Glutamatergic neuron (in vitro differentiated cells): ENCODE measurements at regions not wholly inside any gene's neighbourhood (a gene's known extent, or its start where the extent isn't known, plus 50 kb on each side); places are given as distances from the start of the nearest gene placed in this dataset.

Source experiments
- DNase-seq: peaks from one replicate; pipeline ENCODE4 v3.0.0; 2022
- H3K27ac Mint-ChIP-seq: one replicate; pipeline ENCODE4 v1.8.0; 2020; ENCODE audit warnings: mild to moderate bottlenecking, mixed read lengths, inconsistent platforms; ENCODE audit not compliant: unreplicated experiment
- H3K27me3 Mint-ChIP-seq: one replicate; pipeline ENCODE4 v1.8.0; 2020; ENCODE audit warnings: mild to moderate bottlenecking, moderate library complexity, mixed read lengths, inconsistent platforms; ENCODE audit not compliant: unreplicated experiment
- H3K36me3 Mint-ChIP-seq: one replicate; pipeline ENCODE4 v1.8.0; 2020; ENCODE audit warnings: mild to moderate bottlenecking, mixed read lengths, inconsistent platforms; ENCODE audit not compliant: unreplicated experiment
- H3K4me1 Mint-ChIP-seq: one replicate; pipeline ENCODE4 v1.8.0; 2020; ENCODE audit warnings: mild to moderate bottlenecking, low read depth, mixed read lengths, inconsistent platforms; ENCODE audit not compliant: unreplicated experiment
- H3K4me3 Mint-ChIP-seq: one replicate; pipeline ENCODE4 v1.8.0; 2020; ENCODE audit warnings: mild to moderate bottlenecking, mixed read lengths, inconsistent platforms; ENCODE audit not compliant: unreplicated experiment
- H3K9me3 Mint-ChIP-seq: one replicate; pipeline ENCODE4 v1.8.0; 2020; ENCODE audit warnings: mild to moderate bottlenecking, moderate library complexity, mixed read lengths, inconsistent platforms; ENCODE audit not compliant: unreplicated experiment
- TF ChIP-seq, protein P1 (sequence below): fragments of 200-600 bp; sonication (generic); IDR thresholded peaks from one replicate; pipeline ENCODE4 v1.5.0; 2021; ENCODE audit not compliant: partially characterized antibody, unreplicated experiment

DNA sequence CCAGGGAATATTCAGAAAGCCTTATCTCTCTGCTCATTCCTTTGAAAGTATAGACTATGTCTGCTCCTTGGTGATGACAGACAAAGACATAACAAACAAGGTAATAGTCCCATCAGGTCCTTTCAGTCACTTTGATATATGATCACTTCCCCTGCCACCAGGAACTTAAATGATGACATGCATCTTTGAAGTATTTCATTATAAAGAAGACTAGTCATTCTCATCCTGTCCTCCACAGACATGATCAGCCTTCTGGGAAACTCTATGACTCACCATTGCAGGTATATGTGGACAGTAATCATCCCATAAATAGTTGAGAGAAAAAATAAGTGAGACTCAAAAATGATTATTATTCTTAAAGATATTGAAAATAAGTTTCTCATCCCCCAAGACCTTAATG, 117.5 kb upstream of the VCX2 start:
- no peaks in the 10 kb centered on the region for H3K36me3 Mint-ChIP-seq
- no peaks in the 10 kb centered on the region for H3K4me1 Mint-ChIP-seq
- H3K4me3 Mint-ChIP-seq: no peak overlapping the region
- TF ChIP-seq, protein P1, sequence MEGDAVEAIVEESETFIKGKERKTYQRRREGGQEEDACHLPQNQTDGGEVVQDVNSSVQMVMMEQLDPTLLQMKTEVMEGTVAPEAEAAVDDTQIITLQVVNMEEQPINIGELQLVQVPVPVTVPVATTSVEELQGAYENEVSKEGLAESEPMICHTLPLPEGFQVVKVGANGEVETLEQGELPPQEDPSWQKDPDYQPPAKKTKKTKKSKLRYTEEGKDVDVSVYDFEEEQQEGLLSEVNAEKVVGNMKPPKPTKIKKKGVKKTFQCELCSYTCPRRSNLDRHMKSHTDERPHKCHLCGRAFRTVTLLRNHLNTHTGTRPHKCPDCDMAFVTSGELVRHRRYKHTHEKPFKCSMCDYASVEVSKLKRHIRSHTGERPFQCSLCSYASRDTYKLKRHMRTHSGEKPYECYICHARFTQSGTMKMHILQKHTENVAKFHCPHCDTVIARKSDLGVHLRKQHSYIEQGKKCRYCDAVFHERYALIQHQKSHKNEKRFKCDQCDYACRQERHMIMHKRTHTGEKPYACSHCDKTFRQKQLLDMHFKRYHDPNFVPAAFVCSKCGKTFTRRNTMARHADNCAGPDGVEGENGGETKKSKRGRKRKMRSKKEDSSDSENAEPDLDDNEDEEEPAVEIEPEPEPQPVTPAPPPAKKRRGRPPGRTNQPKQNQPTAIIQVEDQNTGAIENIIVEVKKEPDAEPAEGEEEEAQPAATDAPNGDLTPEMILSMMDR: no peak
- no peak overlapping the region for H3K27ac Mint-ChIP-seq
- DNase-seq: no peak
- no peaks in the 10 kb centered on the region for H3K27me3 Mint-ChIP-seq
- H3K9me3 Mint-ChIP-seq: no peaks in the 10 kb centered on the region

DNA sequence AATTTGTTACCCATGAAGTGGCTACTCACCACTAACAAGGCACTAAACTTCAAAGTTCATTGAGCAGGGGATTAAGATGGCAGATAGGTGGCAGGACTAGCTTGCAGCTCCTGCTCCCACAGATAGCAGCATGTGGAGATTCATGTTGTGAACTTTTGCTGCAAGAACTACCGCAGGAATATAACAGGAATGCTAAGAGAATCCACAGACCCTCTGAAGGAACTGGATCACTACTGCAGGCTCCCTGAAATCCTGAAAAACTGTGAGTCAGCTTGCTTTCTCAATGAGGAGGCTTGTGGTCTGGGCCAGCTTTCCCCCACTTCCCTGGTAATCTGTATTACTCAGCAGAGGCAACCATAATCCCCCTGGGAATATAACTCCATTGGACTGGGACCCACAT, 118.5 kb upstream of the VCX2 start:
- no peaks in the 10 kb centered on the region for H3K36me3 Mint-ChIP-seq
- TF ChIP-seq, protein P1: no peak
- no peak for DNase-seq
- no peaks in the 10 kb centered on the region for H3K4me1 Mint-ChIP-seq
- no peak overlapping the region for H3K4me3 Mint-ChIP-seq
- H3K27ac Mint-ChIP-seq: no peak overlapping the region
- H3K9me3 Mint-ChIP-seq: no peaks in the 10 kb centered on the region
- H3K27me3 Mint-ChIP-seq: no peaks in the 10 kb centered on the region

DNA sequence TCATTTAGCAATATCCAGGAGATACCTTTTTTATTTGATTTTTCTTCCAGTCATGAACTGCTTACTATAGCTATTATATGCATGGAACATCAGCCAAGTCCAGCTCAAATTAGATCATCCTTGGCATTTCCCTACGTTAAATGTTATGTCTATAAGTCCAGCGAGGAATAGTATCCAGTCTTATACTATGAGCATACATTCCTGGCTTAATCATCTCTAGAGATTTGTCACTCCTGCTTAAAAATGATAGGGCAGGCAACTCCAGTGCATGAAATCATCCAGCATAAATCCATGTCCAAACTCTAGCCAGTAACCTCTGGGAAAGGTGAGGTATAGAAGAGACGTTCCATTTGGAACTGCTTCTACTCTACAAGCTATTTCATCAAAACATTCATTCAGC, 126.7 kb upstream of the VCX2 start:
- H3K4me1 Mint-ChIP-seq: no peaks in the 10 kb centered on the region
- no peak overlapping the region for H3K4me3 Mint-ChIP-seq
- H3K36me3 Mint-ChIP-seq: no peaks in the 10 kb centered on the region
- no peaks in the 10 kb centered on the region for H3K9me3 Mint-ChIP-seq
- TF ChIP-seq, protein P1: no peak
- no peak overlapping the region for H3K27ac Mint-ChIP-seq
- DNase-seq: no peak
- H3K27me3 Mint-ChIP-seq: no peaks in the 10 kb centered on the region

DNA sequence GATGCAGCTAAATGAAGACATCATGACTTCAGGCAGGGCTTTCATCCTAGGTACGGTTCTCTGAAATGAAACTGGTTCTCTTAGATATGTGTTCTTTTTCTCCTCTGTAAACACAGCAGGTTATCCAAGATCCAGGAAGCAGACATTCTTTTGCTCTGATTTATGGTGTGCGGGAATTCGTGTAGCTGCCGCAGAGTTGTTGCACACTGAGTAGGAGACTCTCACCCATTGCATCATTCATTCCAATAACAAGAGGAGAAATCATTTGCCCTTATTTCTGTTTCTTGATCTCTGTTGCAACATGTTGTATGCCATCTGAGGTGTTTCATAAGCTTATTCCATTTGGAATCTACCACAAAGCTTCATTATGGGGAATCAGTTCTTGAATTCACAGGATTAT, 133.6 kb upstream of the VCX2 start:
- no peaks in the 10 kb centered on the region for H3K27me3 Mint-ChIP-seq

DNA sequence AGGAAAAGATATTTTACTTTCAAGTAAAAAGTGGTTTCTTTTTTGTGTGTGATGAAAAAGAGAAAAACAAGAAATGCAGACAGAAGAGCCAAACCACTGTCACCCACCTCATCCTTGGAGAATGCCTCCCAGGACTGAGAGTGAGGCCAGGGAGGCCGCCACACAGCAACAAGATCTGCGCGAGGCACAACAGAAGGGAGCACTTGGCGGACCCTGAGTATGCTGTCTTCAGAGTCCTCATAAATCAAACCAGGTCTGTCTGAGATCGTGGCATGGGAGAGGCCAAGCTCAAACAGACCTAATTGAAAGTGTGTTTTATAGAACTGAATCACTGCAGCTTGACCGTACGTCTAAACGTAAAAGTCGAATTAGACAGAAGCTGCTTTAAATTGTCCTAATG, 134.3 kb upstream of the VCX2 start:
- no peak for DNase-seq
- Mint-ChIP-seq H3K36me3 (no peaks in the 10 kb centered on the region), H3K9me3 (no peaks in the 10 kb centered on the region), H3K4me1 (no peaks in the 10 kb centered on the region), H3K27me3 (no peaks in the 10 kb centered on the region), H3K4me3 (no peak overlapping the region), H3K27ac (no peak overlapping the region)
- TF ChIP-seq, protein P1: no peak

More for the DNA sequence above, 133.6 kb upstream of the VCX2 start:
- Mint-ChIP-seq H3K9me3 (no peaks in the 10 kb centered on the region), H3K4me1 (no peaks in the 10 kb centered on the region), H3K36me3 (no peaks in the 10 kb centered on the region), H3K27ac (no peak overlapping the region), H3K4me3 (no peak overlapping the region)
- no peak for DNase-seq
- TF ChIP-seq, protein P1: no peak
